Medulla oblongata (tissue), 1 donor: ENCODE measurements at regions not wholly inside any gene's neighbourhood (a gene's known extent, or its start where the extent isn't known, plus 50 kb on each side); places are given as distances from the start of the nearest gene placed in this dataset.
A peak's percentile ranks its signal among the peaks of the same experiment; 100 is the strongest.
"Not testable (repeated sequence)": the region's sequence is repeated elsewhere in the genome, so short reads cannot be mapped to it uniquely, and the experiment has no call there.

Experiments used
- DNase-seq: peaks from one replicate; pipeline ENCODE4 v3.0.0-alpha.2; 2015; ENCODE audit errors: extremely low spot score

- DNase-seq, result no peak
These were observed 63.8 kb upstream of the WNT7B start for GRCh38 chr22:46040471-46041465.

- no peak for DNase-seq
These were observed 64.7 kb upstream of the WNT7B start for GRCh38 chr22:46041642-46042041.

GRCh38 chr22:46042786-46043185, 65.8 kb upstream of the WNT7B start:
- no peak for DNase-seq

- DNase-seq, result peak; percentile 40
These were observed 66.4 kb upstream of the WNT7B start for GRCh38 chr22:46043339-46043738.

GRCh38 chr22:46043816-46044620, 67.1 kb upstream of the WNT7B start:
- DNase-seq, result peak; percentile 65

GRCh38 chr22:46044621-46045458, 67.9 kb upstream of the WNT7B start:
- no peak for DNase-seq

GRCh38 chr22:46045459-46046298, 68.7 kb upstream of the WNT7B start:
- peak; percentile 91 for DNase-seq

GRCh38 chr22:46046299-46046685, 69.3 kb upstream of the WNT7B start:
- DNase-seq, result no peak

- DNase-seq, result no peak
These were observed 70.3 kb upstream of the WNT7B start for GRCh38 chr22:46047226-46047625.

- peak; percentile 69 for DNase-seq
These were observed 71.1 kb upstream of the WNT7B start for GRCh38 chr22:46047841-46048595.

- not testable (repeated sequence) for DNase-seq
These were observed 71.7 kb upstream of the WNT7B start for GRCh38 chr22:46048661-46049060.

GRCh38 chr22:46049726-46050450, 72.9 kb upstream of the WNT7B start:
- DNase-seq, result no peak

- DNase-seq, result no peak
These were observed 73.5 kb upstream of the WNT7B start for GRCh38 chr22:46050451-46050845.

GRCh38 chr22:46050916-46051614, 74.1 kb upstream of the WNT7B start:
- no peak for DNase-seq

GRCh38 chr22:46051646-46052045, 74.7 kb upstream of the WNT7B start:
- DNase-seq, result no peak

GRCh38 chr22:46052331-46052771, 75.4 kb upstream of the WNT7B start:
- no peak for DNase-seq

- peak; percentile 67 for DNase-seq
These were observed 76.0 kb upstream of the WNT7B start for GRCh38 chr22:46052801-46053562.

GRCh38 chr22:46053563-46054090, 76.7 kb upstream of the WNT7B start:
- DNase-seq, result peak; percentile 95
